OCI-LY7 (cell line): ENCODE measurements at regions not wholly inside any gene's neighbourhood (a gene's known extent, or its start where the extent isn't known, plus 50 kb on each side); places are given as distances from the start of the nearest gene placed in this dataset.

ENCODE experiments used
- BruUV-seq: library from RNA; stranded (reverse); fragments of 400-500 nt; replicated peaks from 2 replicates; lab custom pipeline; 2021; lab: Mats Ljungman, UMichigan
- CTCF ChIA-PET: fragments of 300-600 bp; sonication (Branson Sonifier 250); formaldehyde crosslinking; loops from one replicate; lab custom pipeline; 2022; ENCODE audit warnings: antibody characterized with exemption; ENCODE audit not compliant: unreplicated experiment; lab: Charles Lee
- POLR2A ChIA-PET: fragments of 300-600 bp; sonication (Branson Sonifier 250); formaldehyde crosslinking; loops from one replicate; lab custom pipeline; 2022; ENCODE audit warnings: antibody characterized with exemption; lab: Charles Lee
- DNase-seq: peaks from one replicate; pipeline ENCODE4 v3.0.0-alpha.2; 2015; ENCODE audit warnings: low spot score
- H2AFZ ChIP-seq: fragments of 200-600 bp; sonication (generic), shearing (Covaris generic); 2 replicates; pipeline ENCODE4 v1.6.1; 2014; ENCODE audit warnings: mild to moderate bottlenecking, antibody characterized with exemption, low read length, moderate library complexity
- H3K27ac ChIP-seq: fragments of 200-600 bp; sonication (generic); 2 replicates; pipeline ENCODE4 v1.5.1; 2014; ENCODE audit warnings: mixed run types, low read depth, mild to moderate bottlenecking, moderate library complexity, low read length, inconsistent platforms; ENCODE audit not compliant: poor library complexity, severe bottlenecking
- H3K36me3 ChIP-seq: fragments of 200-600 bp; sonication (generic); 2 replicates; pipeline ENCODE4 v1.6.1; 2014; ENCODE audit warnings: mild to moderate bottlenecking, antibody characterized with exemption, low read length, moderate library complexity, mixed read lengths; ENCODE audit not compliant: insufficient read depth
- H3K4me1 ChIP-seq: fragments of 200-600 bp; sonication (generic); 2 replicates; pipeline ENCODE4 v1.5.1; 2014; ENCODE audit warnings: mild to moderate bottlenecking, low read length; ENCODE audit not compliant: insufficient read depth, poor library complexity, severe bottlenecking
- H3K4me2 ChIP-seq: fragments of 200-600 bp; sonication (generic); 2 replicates; pipeline ENCODE4 v1.6.1; 2014; ENCODE audit warnings: mild to moderate bottlenecking, low read length
- H3K4me3 ChIP-seq: fragments of 200-600 bp; sonication (generic); 2 replicates; pipeline ENCODE4 v1.5.1; 2014; ENCODE audit warnings: mild to moderate bottlenecking, low read depth, low read length; ENCODE audit not compliant: poor library complexity, severe bottlenecking
- H3K79me2 ChIP-seq: fragments of 200-600 bp; sonication (generic); 2 replicates; pipeline ENCODE4 v1.6.1; 2016; ENCODE audit warnings: low read depth, mild to moderate bottlenecking, low read length, moderate library complexity, mixed read lengths; ENCODE audit not compliant: insufficient read depth
- H3K9me2 ChIP-seq: fragments of 200-600 bp; sonication (generic); 2 replicates; pipeline ENCODE4 v1.6.1; 2016; ENCODE audit warnings: mild to moderate bottlenecking, low read length, mixed read lengths; ENCODE audit not compliant: insufficient read depth
- H3K9me3 ChIP-seq: fragments of 200-600 bp; sonication (generic); 2 replicates; pipeline ENCODE4 v1.6.1; 2014; ENCODE audit warnings: mild to moderate bottlenecking, mixed run types, low read length, mixed read lengths
- H4K20me1 ChIP-seq: fragments of 200-600 bp; sonication (generic); 2 replicates; pipeline ENCODE4 v1.6.1; 2014; ENCODE audit warnings: mild to moderate bottlenecking, antibody characterized with exemption, low read length, moderate library complexity, mixed read lengths; ENCODE audit not compliant: insufficient read depth
- CTCF ChIP-seq: fragments of 200-600 bp; sonication (generic); conservative IDR thresholded peaks from 2 replicates; pipeline ENCODE4 v1.5.1; 2014; ENCODE audit warnings: mild to moderate bottlenecking, antibody characterized with exemption, low read length, moderate library complexity, mixed read lengths
- EZH2phosphoT487 ChIP-seq: fragments of 200-600 bp; sonication (generic); IDR thresholded peaks from 2 replicates; pipeline ENCODE4 v1.6.1; 2018; ENCODE audit warnings: low read depth, borderline replicate concordance, mild to moderate bottlenecking, mixed run types, antibody characterized with exemption, low read length, moderate library complexity, mixed read lengths
- intact Hi-C: fragments of 100-400 bp; cut with micrococcal nuclease; formaldehyde crosslinking; loops from one replicate; pipeline ENCODE4 v1.10.0; 2022; ENCODE audit not compliant: unreplicated experiment

DNA sequence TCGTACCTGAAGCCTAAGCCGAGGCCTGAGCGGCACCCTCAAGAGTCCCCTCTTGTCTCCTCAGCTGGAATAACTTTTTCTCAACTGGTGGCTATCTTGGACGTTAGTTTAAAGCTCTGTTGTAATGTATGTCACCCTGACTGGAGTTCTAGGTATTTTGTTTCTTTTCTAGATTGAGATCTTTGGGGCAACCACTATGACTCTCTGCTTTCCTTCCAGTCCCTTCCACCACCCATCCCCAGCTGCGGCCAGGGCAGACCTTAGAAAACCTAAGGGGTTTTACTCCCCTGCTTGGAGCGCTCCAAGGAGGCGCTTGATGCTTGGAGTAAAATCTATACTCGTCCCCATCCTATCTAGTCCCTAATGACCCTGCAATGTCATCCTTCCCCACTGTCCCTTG lies 74.6 kb upstream of the MRPS6 start:
- no peak overlapping the region for H3K4me2 ChIP-seq
- DNase-seq = no peak
- H3K9me3 ChIP-seq = peaks cover 12% of the 10 kb centered on the region; the same call in 1 of the 2 replicates
- H3K4me3 ChIP-seq = no peak overlapping the region
- CTCF ChIA-PET = no interaction called here
- no peak overlapping the region for H3K27ac ChIP-seq
- intact Hi-C loops = no loop called here
- no TSS peak for BruUV-seq
- peaks cover 9% of the 10 kb centered on the region for H3K4me1 ChIP-seq
- H2AFZ ChIP-seq = no peak overlapping the region; the same call in 1 of the 2 replicates
- POLR2A ChIA-PET = interaction anchor here (1.0 kb wide), 1 partner anchor 20 kb away, joined by 3 read pairs; no protein-coding TSS in a partner anchor
- H3K36me3 ChIP-seq = no peaks in the 10 kb centered on the region; the same call in 1 of the 2 replicates
- H3K9me2 ChIP-seq = no peaks in the 10 kb centered on the region
- H4K20me1 ChIP-seq = no peaks in the 10 kb centered on the region
- H3K79me2 ChIP-seq = no peaks in the 10 kb centered on the region
- TF ChIP-seq EZH2phosphoT487 (no peak), CTCF (no peak)

DNA sequence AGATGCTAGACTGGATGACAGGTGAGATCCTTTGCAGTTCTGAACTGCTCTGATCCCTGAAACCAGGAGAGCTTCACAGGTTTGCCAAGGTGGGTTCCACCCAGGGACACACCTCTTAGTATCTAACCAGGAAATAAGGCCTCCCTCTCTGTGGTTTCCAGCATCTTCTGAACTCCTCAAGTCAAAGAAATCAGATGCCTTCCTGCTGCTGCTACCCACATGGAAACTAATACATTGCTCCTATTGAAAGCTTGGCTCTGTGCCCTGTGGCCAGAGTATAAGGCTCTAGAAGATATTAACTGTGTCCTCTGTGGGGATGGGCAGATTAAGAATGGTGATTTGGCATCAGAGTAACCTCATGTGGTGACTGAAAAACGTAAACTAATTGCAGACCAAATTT lies 75.0 kb upstream of the MRPS6 start:
- Histone ChIP-seq H3K9me2 (no peaks in the 10 kb centered on the region), H3K4me3 (no peak overlapping the region), H3K27ac (no peak overlapping the region), H3K4me1 (peaks cover 13% of the 10 kb centered on the region), H4K20me1 (no peaks in the 10 kb centered on the region), H3K4me2 (no peak overlapping the region), H2AFZ (no peak overlapping the region; the same call in 1 of the 2 replicates), H3K36me3 (no peaks in the 10 kb centered on the region; the same call in 1 of the 2 replicates), H3K9me3 (peaks cover 12% of the 10 kb centered on the region; the same call in 1 of the 2 replicates), H3K79me2 (no peaks in the 10 kb centered on the region)
- no peak for DNase-seq
- TF ChIP-seq EZH2phosphoT487 = no peak
- TF ChIP-seq CTCF = no peak
- intact Hi-C loops = no loop called here
- POLR2A ChIA-PET = interaction anchor here (1.0 kb wide), 1 partner anchor 20 kb away, joined by 3 read pairs; no protein-coding TSS in a partner anchor
- no TSS peak for BruUV-seq
- CTCF ChIA-PET = no interaction called here

- Histone ChIP-seq H3K4me2 (no peak overlapping the region), H3K4me1 (peaks cover 13% of the 10 kb centered on the region), H4K20me1 (no peaks in the 10 kb centered on the region), H2AFZ (no peak overlapping the region), H3K4me3 (no peak overlapping the region), H3K79me2 (no peaks in the 10 kb centered on the region), H3K27ac (no peak overlapping the region), H3K36me3 (no peaks in the 10 kb centered on the region; the same call in 1 of the 2 replicates), H3K9me3 (peaks cover 18% of the 10 kb centered on the region; the same call in 1 of the 2 replicates), H3K9me2 (no peaks in the 10 kb centered on the region)
- TF ChIP-seq CTCF (no peak), EZH2phosphoT487 (no peak)
- ChIA-PET CTCF (no interaction called here), POLR2A (no interaction called here)
- BruUV-seq = no TSS peak
- DNase-seq = no peak
- intact Hi-C loops = no loop called here
Observed at GRCh38 chr21:33997436-33997835, 75.9 kb upstream of the MRPS6 start.
